ENCODE measurements at regions not wholly inside any gene's neighbourhood (a gene's known extent, or its start where the extent isn't known, plus 50 kb on each side); places are given as distances from the start of the nearest gene placed in this dataset.
"Not testable (repeated sequence)": the region's sequence is repeated elsewhere in the genome, so short reads cannot be mapped to it uniquely, and the experiment has no call there.

DNA sequence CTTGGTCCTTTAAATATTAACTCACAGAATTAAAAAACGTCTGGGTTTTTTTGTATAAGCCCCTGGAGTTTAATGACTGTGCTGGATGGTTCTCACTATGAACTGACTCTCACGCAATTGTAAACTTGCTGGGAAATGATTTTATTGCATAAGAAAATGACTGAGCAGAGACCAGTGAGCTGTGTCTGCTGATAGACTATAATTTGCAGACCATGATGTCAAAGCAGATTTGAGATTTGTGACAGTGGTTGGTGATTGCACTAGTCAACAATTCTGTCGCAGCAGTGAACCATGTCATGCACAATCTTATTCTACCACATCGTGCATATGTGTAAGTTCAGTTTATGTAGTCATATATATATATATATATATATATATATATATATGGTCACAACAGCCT is 85.7 kb upstream of the C9orf72 start:
- no peak for FAIRE-seq
- no peak for DNase-seq (ENCODE audit: insufficient read length, low spot score)
- TF ChIP-seq POLR2A (IDR thresholded peaks at IDR 0.05; ENCODE audit: low read depth, low read length) = no peak

- TF ChIP-seq POLR2A (IDR thresholded peaks at IDR 0.05; ENCODE audit: low read depth, low read length) = no peak
- FAIRE-seq (no peak), DNase-seq (ENCODE audit: insufficient read length, low spot score) (no peak)
Observed at GRCh38 chr9:27659571-27659970, 86.3 kb upstream of the C9orf72 start.

DNA sequence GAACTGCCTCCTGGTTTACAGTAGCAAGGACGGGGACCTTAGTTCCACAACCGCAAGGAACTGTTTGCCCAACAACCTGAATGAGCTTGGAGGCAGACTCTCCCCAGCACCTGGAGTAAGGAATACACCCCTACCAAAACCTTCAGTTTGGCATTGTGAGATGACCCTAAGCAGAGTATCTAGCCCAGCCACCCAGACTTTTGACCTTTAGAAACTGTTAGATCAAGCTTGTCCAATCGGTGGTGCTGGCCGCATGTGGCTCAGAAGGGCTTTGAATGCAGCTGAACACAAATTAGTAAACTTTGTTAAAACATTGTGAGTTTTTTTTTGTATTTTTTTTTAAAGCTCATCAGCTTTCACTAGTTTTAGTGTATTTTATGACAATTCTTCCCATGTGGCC is 86.9 kb upstream of the C9orf72 start:
- DNase-seq (ENCODE audit: insufficient read length, low spot score) (no peak), FAIRE-seq (no peak)
- TF ChIP-seq POLR2A (IDR thresholded peaks at IDR 0.05; ENCODE audit: low read depth, low read length) = no peak

DNA sequence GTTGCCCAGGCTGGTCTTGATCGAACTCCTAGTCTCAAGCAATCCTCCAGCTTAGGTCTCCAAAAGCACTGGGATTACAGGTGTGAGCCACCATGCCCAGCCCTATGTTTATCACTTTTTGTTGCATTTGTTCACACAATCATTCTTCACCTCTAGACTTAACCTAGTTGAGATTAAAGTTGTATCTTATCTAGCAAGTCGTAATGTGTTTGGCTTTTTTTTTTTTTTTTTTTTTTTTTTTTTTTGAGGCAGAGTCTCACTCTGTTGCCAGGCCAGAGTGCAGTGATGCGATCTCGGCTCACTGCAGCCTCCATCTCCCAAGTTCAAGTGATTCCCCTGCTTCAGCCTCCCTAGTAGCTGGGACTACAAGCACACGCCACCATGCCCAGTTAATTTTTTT is 90.2 kb upstream of the C9orf72 start:
- no peak for DNase-seq (ENCODE audit: insufficient read length, low spot score)
- FAIRE-seq = no peak
- no peak for TF ChIP-seq POLR2A (IDR thresholded peaks at IDR 0.05; ENCODE audit: low read depth, low read length)

- FAIRE-seq (no peak), DNase-seq (ENCODE audit: insufficient read length, low spot score) (no peak)
- no peak for TF ChIP-seq POLR2A (IDR thresholded peaks at IDR 0.05; ENCODE audit: low read depth, low read length)
Observed at GRCh38 chr9:27664121-27664779, 91.0 kb upstream of the C9orf72 start.

DNA sequence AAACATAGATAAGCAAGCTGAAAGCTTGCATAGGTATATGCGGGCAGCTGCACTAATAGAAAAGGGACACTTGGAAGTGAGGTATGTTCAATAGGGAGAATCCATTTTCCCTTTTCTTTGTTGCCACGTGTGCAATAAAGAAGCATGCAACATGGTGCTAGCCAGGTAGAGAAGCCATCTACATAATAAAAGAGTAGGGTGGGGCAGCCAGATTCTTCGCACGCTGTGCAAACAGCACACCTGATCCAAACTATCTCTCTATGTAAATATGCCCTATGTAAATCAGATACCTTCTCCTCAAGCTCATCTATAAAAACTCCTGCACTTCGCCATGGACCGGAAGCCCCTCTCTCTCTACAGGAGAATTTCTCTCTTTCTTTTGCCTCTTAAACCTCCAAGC is 91.9 kb upstream of the C9orf72 start:
- FAIRE-seq (no peak), DNase-seq (ENCODE audit: insufficient read length, low spot score) (no peak)
- no peak for TF ChIP-seq POLR2A (IDR thresholded peaks at IDR 0.05; ENCODE audit: low read depth, low read length)

DNA sequence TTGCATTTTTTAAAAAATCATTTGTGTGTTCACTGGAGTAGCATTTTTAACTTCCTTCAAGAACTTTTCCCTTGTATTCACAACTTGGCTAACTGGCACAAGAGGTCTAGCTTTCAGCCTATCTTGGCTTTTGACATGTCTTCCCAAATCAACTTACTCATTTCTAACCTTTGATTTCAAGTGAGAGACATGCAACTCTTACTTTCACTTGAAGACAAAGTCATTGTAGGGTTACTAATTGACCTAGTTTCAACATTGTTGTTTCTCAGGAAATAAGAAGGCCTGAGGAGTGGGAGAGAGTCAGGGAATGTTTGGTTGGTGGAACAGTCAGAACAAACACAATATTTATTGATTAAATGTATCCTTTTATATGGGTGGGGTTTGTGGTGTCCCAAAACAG is 95.0 kb upstream of the C9orf72 start:
- DNase-seq (ENCODE audit: insufficient read length, low spot score) (no peak), FAIRE-seq (no peak)
- TF ChIP-seq POLR2A (IDR thresholded peaks at IDR 0.05; ENCODE audit: low read depth, low read length) = no peak

DNA sequence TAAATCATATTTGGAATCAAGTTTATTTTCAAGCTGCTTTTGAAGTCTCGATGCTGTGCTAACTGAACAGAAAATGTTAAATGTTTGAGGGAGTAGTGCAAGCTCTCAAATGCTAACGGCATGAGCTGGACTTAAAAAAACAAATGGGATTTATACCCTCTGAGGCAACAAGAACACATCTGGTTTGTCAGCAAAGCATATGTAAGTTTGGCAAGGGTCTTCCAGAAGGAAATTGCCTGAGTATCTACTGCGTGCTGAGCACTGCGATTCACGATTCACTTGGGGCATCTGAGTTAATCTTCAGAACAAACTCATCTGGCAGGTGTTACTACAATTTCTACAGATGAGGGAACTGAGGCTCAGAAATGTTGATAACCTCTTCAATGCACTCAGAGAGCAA is 98.4 kb upstream of the C9orf72 start:
- FAIRE-seq (no peak), DNase-seq (ENCODE audit: insufficient read length, low spot score) (no peak)

DNA sequence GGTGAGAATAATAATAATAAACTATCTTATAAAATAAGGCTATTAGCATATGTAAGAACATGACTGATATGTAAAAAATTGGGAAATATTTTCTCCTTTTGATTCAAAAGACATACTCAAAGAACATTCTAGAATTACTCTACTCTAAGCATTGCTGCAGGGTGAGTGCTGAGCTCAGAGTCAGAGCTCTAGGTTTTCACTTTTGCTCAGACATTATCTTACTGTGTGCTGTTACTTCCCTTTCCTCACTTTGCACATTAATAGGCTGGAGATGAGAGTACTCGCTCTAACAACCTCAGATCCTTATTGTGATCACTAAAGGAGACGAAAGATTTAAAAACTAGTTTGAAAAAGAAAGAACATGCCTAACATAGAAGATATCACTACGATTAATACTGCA is 99.4 kb upstream of the C9orf72 start:
- no peak for FAIRE-seq
- no peak for DNase-seq (ENCODE audit: insufficient read length, low spot score)
- no peak for TF ChIP-seq POLR2A (IDR thresholded peaks at IDR 0.05; ENCODE audit: low read depth, low read length)

More for the DNA sequence above, 98.4 kb upstream of the C9orf72 start:
- no peak for TF ChIP-seq POLR2A (IDR thresholded peaks at IDR 0.05; ENCODE audit: low read depth, low read length)

GRCh38 chr9:27673641-27674040 is 100.4 kb upstream of the C9orf72 start:
- DNase-seq (ENCODE audit: insufficient read length, low spot score) (no peak), FAIRE-seq (no peak)
- no peak for TF ChIP-seq POLR2A (IDR thresholded peaks at IDR 0.05; ENCODE audit: low read depth, low read length)

GRCh38 chr9:27675354-27675753 is 102.1 kb upstream of the C9orf72 start:
- FAIRE-seq = no peak
- no peak for TF ChIP-seq POLR2A (IDR thresholded peaks at IDR 0.05; ENCODE audit: low read depth, low read length)
- DNase-seq (ENCODE audit: insufficient read length, low spot score) = no peak

DNA sequence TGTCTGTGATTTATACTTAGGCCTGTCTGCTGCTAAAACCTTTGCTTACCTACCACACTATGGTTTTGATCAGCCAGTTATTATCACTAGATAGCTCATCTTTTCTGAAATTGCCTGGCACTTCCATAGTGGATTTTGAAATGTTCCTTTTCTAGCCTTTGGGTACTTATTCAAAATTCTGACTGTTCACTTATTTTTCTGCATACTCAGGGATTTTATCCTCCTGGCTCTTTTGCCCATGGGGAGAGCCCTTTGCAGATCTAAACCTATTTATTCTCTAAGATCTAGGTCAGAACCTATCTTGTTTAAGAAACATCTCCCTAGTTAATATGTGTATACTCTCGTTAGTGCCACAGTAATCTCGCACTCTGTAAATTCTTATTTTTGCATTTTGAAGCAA is 103.5 kb upstream of the C9orf72 start:
- no peak for TF ChIP-seq POLR2A (IDR thresholded peaks at IDR 0.05; ENCODE audit: low read depth, low read length)
- DNase-seq (ENCODE audit: insufficient read length, low spot score) (no peak), FAIRE-seq (no peak)

GRCh38 chr9:27679338-27679737 is 106.1 kb upstream of the C9orf72 start:
- DNase-seq (ENCODE audit: insufficient read length, low spot score) (no peak), FAIRE-seq (no peak)
- TF ChIP-seq POLR2A (IDR thresholded peaks at IDR 0.05; ENCODE audit: low read depth, low read length) = no peak

- TF ChIP-seq POLR2A (IDR thresholded peaks at IDR 0.05; ENCODE audit: low read depth, low read length) = no peak
- DNase-seq (ENCODE audit: insufficient read length, low spot score) (no peak), FAIRE-seq (no peak)
Observed at GRCh38 chr9:27683181-27683580, 109.9 kb upstream of the C9orf72 start.

DNA sequence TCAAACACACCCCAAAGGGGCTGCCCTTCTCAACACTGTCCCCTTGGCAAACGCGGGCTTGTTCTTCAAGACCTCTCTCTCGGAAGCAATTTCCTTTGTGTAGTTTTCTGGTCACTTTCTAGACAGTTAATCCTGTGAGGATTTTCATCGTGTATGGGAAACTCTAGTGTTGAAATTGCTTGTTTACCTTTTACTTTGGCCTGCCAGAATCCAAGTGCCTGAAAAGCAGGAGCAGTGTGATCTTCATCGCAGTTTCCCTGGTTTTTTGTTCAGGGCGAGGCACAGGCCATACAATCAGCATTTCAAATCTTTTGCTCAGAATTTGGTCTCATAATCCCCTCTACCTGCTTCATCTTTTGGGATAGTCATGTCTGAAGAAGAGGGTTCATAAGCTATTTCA is 115.7 kb upstream of the C9orf72 start:
- DNase-seq (ENCODE audit: insufficient read length, low spot score) (no peak), FAIRE-seq (no peak)
- TF ChIP-seq POLR2A (IDR thresholded peaks at IDR 0.05; ENCODE audit: low read depth, low read length) = no peak

GRCh38 chr9:27690816-27691215 is 117.5 kb upstream of the C9orf72 start:
- FAIRE-seq = not testable (repeated sequence)

More at GRCh38 chr9:27690816-27691215, 117.5 kb upstream of the C9orf72 start:
- not testable (repeated sequence) for DNase-seq (ENCODE audit: insufficient read length, low spot score)

Data from H54 (cell line).